Small intestine (tissue), 7 donors: ENCODE measurements at regions not wholly inside any gene's neighbourhood (a gene's known extent, or its start where the extent isn't known, plus 50 kb on each side); places are given as distances from the start of the nearest gene placed in this dataset.

ENCODE experiments used
- DNase-seq, 2 donors: peaks; one replicate each; pipeline versions ENCODE4 v3.0.0 to v3.0.0-alpha.2; 2013
- FAIRE-seq: peaks from 2 replicates; lab custom pipeline; 2012; peaks lifted over from hg19 to GRCh38; lab: Jason Lieb, UNC
- H3K27ac ChIP-seq, 3 donors: one replicate each; pipeline ENCODE4 v1.5.1; 2013; ENCODE audit warnings: low read length in 2 of 3, mild to moderate bottlenecking in 2 of 3, control low read depth in 1 of 3, inconsistent platforms in 1 of 3, low read depth in 1 of 3, moderate library complexity in 1 of 3
- H3K27me3 ChIP-seq, 3 donors: one replicate each; pipeline ENCODE4 v1.6.1; 2013; ENCODE audit warnings: low read length in 3 of 3, inconsistent platforms in 1 of 3; ENCODE audit not compliant: control insufficient read depth in 3 of 3, insufficient read depth in 3 of 3
- H3K36me3 ChIP-seq, 3 donors: one replicate each; pipeline ENCODE4 v1.6.1; 2013; ENCODE audit warnings: low read length in 3 of 3, inconsistent platforms in 1 of 3, low read depth in 1 of 3, mild to moderate bottlenecking in 1 of 3, moderate library complexity in 1 of 3; ENCODE audit not compliant: control insufficient read depth in 3 of 3, insufficient read depth in 2 of 3
- H3K4me1 ChIP-seq, 3 donors: one replicate each; pipeline ENCODE4 v1.6.1; 2013; ENCODE audit warnings: low read length in 2 of 3, inconsistent platforms in 1 of 3, low read depth in 1 of 3, mild to moderate bottlenecking in 1 of 3, moderate library complexity in 1 of 3; ENCODE audit not compliant: control insufficient read depth in 3 of 3, insufficient read depth in 2 of 3
- H3K4me3 ChIP-seq, 3 donors: one replicate each; pipeline ENCODE4 v1.5.1; 2013; ENCODE audit warnings: low read length in 3 of 3, control low read depth in 1 of 3, inconsistent platforms in 1 of 3, low read depth in 1 of 3, mild to moderate bottlenecking in 1 of 3, moderate library complexity in 1 of 3
- H3K9me3 ChIP-seq, 2 donors: one replicate each; pipeline ENCODE4 v1.6.1; 2013; ENCODE audit warnings: low read depth in 1 of 2, low read length in 1 of 2; ENCODE audit not compliant: control insufficient read depth in 2 of 2, insufficient read depth in 1 of 2
- WGBS, 3 donors: extraction: QIAGEN DNeasy Blood & Tissue Kit; methylation state at CpG; one replicate each; pipeline ENCODE4 v1.1.7; 2013; 5-methylcytosine and 5-hydroxymethylcytosine counted together
- donor health status: healthy with polysubstance abuse.
- donor health status: control.
- donor health status: control.
- donor health status: Bipolar disorder and iron deficiency.
- donor health status: healthy.

- Histone ChIP-seq H3K27me3 (no peaks in the 10 kb centered on the region), H3K4me1 (no peaks in the 10 kb centered on the region), H3K36me3 (no peaks in the 10 kb centered on the region), H3K27ac (no peak overlapping the region), H3K9me3 (no peaks in the 10 kb centered on the region), H3K4me3 (no peak overlapping the region)
- DNase-seq (no peak), FAIRE-seq (no peak)
- WGBS, 3 donors: 87 to 95% (median 88%) methylated on average over 2 of the region's 2 CpGs
Measured at GRCh38 chr1:98027103-98027705, 106.4 kb upstream of the DPYD start.

DNA sequence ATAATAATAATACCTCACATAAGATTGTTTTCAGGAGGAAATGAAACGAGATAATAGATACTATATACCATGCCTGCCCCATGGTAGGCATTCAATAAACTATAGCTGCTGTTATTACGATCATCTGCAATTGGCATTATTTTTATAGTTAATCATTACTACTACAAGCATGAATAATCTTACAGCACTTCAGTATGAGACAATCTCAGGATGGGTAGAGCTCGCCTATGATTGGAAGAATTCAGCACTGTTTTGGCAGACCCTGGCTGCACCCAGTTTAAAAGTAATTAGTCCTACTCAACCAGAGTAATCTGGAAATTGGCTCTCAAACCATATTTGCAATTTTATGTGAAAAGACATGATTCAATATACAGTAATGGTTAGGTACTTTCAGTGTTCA, 105.0 kb upstream of the DPYD start:
- Histone ChIP-seq H3K27ac (no peak overlapping the region), H3K9me3 (no peaks in the 10 kb centered on the region), H3K4me1 (no peaks in the 10 kb centered on the region), H3K27me3 (no peaks in the 10 kb centered on the region), H3K4me3 (no peak overlapping the region), H3K36me3 (no peaks in the 10 kb centered on the region)
- DNase-seq (no peak), FAIRE-seq (no peak)
- WGBS, 3 donors: 29 to 59% (median 40%) methylated on average over 3 of the region's 3 CpGs

GRCh38 chr1:98021126-98021525, 100.3 kb upstream of the DPYD start:
- Histone ChIP-seq H3K4me3 (no peak overlapping the region), H3K4me1 (no peaks in the 10 kb centered on the region), H3K36me3 (no peaks in the 10 kb centered on the region), H3K27ac (no peak overlapping the region), H3K27me3 (no peaks in the 10 kb centered on the region), H3K9me3 (no peaks in the 10 kb centered on the region)
- DNase-seq: no peak
- FAIRE-seq: no peak
- 84 to 89% (median 84%) methylated on average over 3 of the region's 3 CpGs for WGBS, 3 donors

DNA sequence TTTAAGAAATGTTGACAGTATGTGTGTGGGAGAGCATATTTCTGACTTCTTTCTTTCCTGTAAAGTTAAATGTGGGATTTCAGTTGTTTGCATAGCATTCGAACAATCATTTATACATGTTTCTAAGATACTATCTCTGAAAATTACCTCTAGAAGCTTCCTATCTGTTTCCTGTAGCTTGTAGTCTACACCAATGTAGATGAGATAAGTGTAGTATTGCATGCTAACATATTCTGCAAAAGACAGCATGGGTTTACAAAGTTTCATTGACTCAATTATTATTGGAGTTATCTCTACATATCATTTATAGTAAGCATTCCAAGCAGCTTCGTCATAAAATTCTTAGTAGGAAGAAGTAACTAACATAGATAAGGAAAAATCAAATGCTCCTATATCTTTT, 98.9 kb upstream of the DPYD start:
- Histone ChIP-seq H3K4me1 (no peaks in the 10 kb centered on the region), H3K27me3 (no peaks in the 10 kb centered on the region), H3K27ac (no peak overlapping the region), H3K4me3 (no peak overlapping the region), H3K9me3 (no peaks in the 10 kb centered on the region), H3K36me3 (no peaks in the 10 kb centered on the region)
- DNase-seq: no peak
- FAIRE-seq: no peak
- WGBS, 3 donors: 51 to 66% (median 51%) methylated on average over 2 of the region's 2 CpGs

GRCh38 chr1:98018074-98018473, 97.2 kb upstream of the DPYD start:
- 64 to 71% (median 69%) methylated on average over 2 of the region's 2 CpGs for WGBS, 3 donors
- Histone ChIP-seq H3K27me3 (no peaks in the 10 kb centered on the region), H3K27ac (no peak overlapping the region), H3K9me3 (no peaks in the 10 kb centered on the region), H3K4me1 (no peaks in the 10 kb centered on the region), H3K36me3 (no peaks in the 10 kb centered on the region), H3K4me3 (no peak overlapping the region)
- FAIRE-seq: no peak
- DNase-seq: no peak

- FAIRE-seq (no peak), DNase-seq (no peak)
- H3K4me1 ChIP-seq: no peaks in the 10 kb centered on the region
- H3K36me3 ChIP-seq: no peaks in the 10 kb centered on the region
- H3K4me3 ChIP-seq: no peak overlapping the region
- no peaks in the 10 kb centered on the region for H3K27me3 ChIP-seq
- no peak overlapping the region for H3K27ac ChIP-seq
- H3K9me3 ChIP-seq: no peaks in the 10 kb centered on the region
Measured at GRCh38 chr1:98017184-98017583, 96.3 kb upstream of the DPYD start.

- Histone ChIP-seq H3K36me3 (no peaks in the 10 kb centered on the region), H3K4me1 (no peaks in the 10 kb centered on the region), H3K27me3 (no peaks in the 10 kb centered on the region), H3K9me3 (no peaks in the 10 kb centered on the region), H3K4me3 (no peak overlapping the region), H3K27ac (no peak overlapping the region)
- 66 to 74% (median 73%) methylated on average over 1 of the region's 1 CpG for WGBS, 3 donors
- DNase-seq: no peak
- no peak for FAIRE-seq
Measured at GRCh38 chr1:98008373-98008772, 87.5 kb upstream of the DPYD start.

GRCh38 chr1:98005326-98006010, 84.6 kb upstream of the DPYD start:
- Histone ChIP-seq H3K4me1 (no peaks in the 10 kb centered on the region), H3K36me3 (no peaks in the 10 kb centered on the region), H3K27me3 (no peaks in the 10 kb centered on the region), H3K27ac (no peak overlapping the region), H3K4me3 (no peak overlapping the region), H3K9me3 (no peaks in the 10 kb centered on the region)
- DNase-seq (no peak), FAIRE-seq (no peak)

- H3K27ac ChIP-seq: no peak overlapping the region
- 14 to 39% (median 32%) methylated on average over 1 of the region's 1 CpG for WGBS, 3 donors
- no peaks in the 10 kb centered on the region for H3K4me1 ChIP-seq
- no peaks in the 10 kb centered on the region for H3K27me3 ChIP-seq
- no peaks in the 10 kb centered on the region for H3K9me3 ChIP-seq
- DNase-seq: peak in 1 of 2 donors; percentile 35
- H3K4me3 ChIP-seq: no peak overlapping the region
- FAIRE-seq: no peak
- H3K36me3 ChIP-seq: no peaks in the 10 kb centered on the region
Measured at GRCh38 chr1:98003442-98003841, 82.6 kb upstream of the DPYD start.
